Epithelial cell of proximal tubule (primary cell): ENCODE measurements at regions not wholly inside any gene's neighbourhood (a gene's known extent, or its start where the extent isn't known, plus 50 kb on each side); places are given as distances from the start of the nearest gene placed in this dataset.
A peak's percentile ranks its signal among the peaks of the same experiment; 100 is the strongest.

Experiments used
- DNase-seq: peaks from one replicate; pipeline ENCODE4 v3.0.0-alpha.2; 2011; ENCODE audit warnings: low read depth
- H3K4me3 ChIP-seq: 2 replicates; pipeline ENCODE4 v1.5.1; 2011; ENCODE audit warnings: low read depth, mild to moderate bottlenecking, low read length
- TF ChIP-seq, protein P1 (sequence below): conservative IDR thresholded peaks from 2 replicates; pipeline ENCODE4 v1.5.1; 2012; ENCODE audit warnings: low read depth, mild to moderate bottlenecking, low read length

DNA sequence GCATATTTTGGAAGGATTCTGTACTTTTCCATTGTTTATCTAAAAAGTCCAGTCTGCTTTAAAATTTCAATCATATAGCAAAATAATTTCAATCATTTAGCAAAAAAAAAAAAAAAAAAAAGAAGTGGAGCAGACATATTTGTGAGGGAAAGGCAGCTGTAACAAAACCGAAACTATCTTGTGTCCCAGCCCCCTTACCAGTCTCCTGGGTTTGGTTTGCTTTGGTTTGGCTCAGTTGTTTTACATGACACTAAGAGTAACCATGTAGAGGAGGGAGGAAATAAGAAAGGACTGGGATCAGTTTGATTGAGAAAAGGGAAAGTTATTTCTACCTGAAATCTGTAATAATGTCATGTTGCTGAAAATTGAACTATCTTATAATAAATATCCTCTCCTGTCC is 158.8 kb upstream of the GADL1 start:
- H3K4me3 ChIP-seq = no peak overlapping the region
- TF ChIP-seq, protein P1, sequence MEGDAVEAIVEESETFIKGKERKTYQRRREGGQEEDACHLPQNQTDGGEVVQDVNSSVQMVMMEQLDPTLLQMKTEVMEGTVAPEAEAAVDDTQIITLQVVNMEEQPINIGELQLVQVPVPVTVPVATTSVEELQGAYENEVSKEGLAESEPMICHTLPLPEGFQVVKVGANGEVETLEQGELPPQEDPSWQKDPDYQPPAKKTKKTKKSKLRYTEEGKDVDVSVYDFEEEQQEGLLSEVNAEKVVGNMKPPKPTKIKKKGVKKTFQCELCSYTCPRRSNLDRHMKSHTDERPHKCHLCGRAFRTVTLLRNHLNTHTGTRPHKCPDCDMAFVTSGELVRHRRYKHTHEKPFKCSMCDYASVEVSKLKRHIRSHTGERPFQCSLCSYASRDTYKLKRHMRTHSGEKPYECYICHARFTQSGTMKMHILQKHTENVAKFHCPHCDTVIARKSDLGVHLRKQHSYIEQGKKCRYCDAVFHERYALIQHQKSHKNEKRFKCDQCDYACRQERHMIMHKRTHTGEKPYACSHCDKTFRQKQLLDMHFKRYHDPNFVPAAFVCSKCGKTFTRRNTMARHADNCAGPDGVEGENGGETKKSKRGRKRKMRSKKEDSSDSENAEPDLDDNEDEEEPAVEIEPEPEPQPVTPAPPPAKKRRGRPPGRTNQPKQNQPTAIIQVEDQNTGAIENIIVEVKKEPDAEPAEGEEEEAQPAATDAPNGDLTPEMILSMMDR = no peak
- no peak for DNase-seq

DNA sequence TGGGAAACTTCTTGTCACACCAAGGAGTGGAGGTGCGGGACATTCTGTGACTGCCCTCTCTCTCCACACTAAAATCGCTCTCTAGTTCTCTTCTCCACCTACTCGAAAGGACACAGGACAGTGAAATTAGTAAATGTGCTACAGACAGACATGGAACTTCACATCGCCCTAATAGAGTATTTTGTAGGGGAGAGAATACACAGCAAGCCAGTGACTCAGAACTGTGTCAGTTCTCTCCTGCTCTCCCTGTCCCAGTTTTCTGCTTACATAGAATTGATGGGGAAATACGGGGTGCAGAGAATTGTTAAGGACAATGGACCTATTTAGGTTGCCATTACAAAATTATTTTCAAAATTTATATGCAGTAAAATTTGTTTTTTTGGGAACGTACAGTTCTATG is 159.6 kb upstream of the GADL1 start:
- no peak overlapping the region for H3K4me3 ChIP-seq
- TF ChIP-seq, protein P1 = no peak
- no peak for DNase-seq

DNA sequence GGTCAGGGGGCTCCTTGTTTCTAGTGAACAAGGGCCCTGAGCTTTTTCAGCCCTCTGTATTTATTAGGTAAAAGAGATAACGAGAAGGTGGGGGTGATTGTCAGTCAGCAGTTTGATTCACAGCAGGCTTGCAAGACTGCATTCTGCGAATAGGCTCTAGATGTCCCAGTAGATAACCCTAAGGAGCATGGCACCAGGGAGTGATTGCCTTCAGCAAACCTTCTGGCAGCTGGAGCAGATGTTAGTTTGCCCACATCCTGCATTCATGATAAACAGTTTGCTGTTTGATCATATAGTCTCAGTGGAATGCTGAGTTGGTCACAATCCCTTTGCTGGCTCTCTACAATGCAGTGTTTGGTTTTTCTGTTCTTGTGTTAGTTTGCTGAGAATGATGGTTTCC is 161.3 kb upstream of the GADL1 start:
- TF ChIP-seq, protein P1 = no peak
- DNase-seq = no peak
- H3K4me3 ChIP-seq = no peak overlapping the region

DNA sequence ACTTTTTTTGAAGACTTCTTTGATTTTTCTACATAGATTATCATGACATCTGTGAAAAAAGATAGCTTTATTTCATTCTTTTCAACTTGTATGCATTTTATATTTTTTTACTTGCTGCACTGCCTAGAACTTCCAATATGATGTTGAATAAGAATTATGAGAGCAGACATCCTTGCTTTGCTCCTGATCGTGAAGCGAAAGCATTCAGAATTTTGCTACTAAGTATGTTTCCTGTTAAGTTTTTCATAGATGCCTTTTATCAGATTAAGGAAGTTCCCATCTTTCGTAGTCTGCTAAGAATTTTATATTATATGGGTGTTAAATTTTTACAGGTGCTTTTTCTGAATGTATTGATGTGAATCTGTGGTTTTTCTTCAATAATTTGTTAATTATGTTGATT is 163.4 kb upstream of the GADL1 start:
- no peak overlapping the region for H3K4me3 ChIP-seq
- TF ChIP-seq, protein P1 = no peak
- no peak for DNase-seq

DNA sequence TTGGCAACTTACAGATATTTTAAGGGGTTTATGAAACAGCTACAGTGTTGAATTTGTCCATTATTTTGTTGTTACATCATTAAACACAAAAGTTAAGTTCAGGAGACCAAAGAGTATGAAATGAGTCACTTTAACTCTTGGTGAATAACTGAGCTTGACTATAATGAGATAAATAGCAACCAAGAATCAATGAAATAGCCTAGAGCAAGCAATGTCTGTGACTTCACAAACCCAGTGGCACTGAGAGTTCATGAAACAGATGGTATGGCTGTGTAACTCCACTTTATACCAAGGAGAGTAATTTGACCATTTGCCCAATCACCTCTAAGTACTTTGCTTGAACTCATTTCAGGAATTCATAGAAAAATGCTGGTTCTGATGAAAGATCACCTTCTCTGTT is 169.6 kb upstream of the GADL1 start:
- peak; percentile 40 for DNase-seq

DNA sequence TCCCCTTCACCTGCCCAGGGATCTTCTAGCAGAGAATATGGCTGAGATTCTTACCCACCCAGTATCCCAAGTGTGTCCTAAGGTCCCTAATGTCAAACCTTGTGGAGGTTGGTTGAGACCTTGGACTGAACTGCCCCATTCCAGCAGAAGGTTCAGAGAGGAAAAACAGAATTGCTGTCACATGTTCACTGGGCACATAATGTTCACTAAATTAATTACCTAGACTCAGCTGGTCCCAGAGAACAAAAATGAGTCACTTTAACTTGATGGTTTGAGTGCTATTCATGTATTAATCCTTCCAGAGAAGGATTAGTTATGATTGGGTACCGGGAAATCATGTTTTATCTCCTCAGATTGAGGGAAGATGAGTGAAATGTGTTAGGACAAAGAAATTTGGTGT is 171.3 kb upstream of the GADL1 start:
- H3K4me3 ChIP-seq = no peak overlapping the region
- TF ChIP-seq, protein P1 = no peak
- DNase-seq = no peak

More for the DNA sequence above, 169.6 kb upstream of the GADL1 start:
- H3K4me3 ChIP-seq = no peak overlapping the region
- TF ChIP-seq, protein P1 = no peak

DNA sequence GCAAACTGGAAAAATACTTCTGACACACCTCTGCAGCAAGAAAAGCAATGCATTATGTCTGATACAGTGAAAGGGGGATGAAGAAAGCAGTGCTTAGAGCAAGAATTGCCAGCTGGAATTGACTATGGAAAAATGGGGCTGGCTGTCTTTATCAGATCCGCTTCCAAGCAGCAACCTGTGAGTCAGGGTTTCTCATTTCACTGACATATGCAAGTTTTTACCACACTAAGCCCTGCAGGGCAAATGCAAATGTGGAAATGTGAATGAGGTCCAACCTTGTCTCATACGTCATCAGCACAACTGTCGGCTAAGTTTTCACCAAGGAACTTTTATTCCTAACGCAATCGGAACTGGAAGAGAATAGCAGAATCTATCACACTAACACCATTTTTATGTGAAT is 172.5 kb upstream of the GADL1 start:
- TF ChIP-seq, protein P1 = no peak
- DNase-seq = peak; percentile 52
- H3K4me3 ChIP-seq = no peak overlapping the region
